H1 (cell line): ENCODE measurements at regions not wholly inside any gene's neighbourhood (a gene's known extent, or its start where the extent isn't known, plus 50 kb on each side); places are given as distances from the start of the nearest gene placed in this dataset.

Source experiments
- CTCF ChIP-seq, 3 experiments: IDR thresholded peaks; 1 replicate in 2 of 3; 2 replicates in 1 of 3; pipeline versions ENCODE4 v1.5.1 to v1.6.1; 2011; ENCODE audit warnings: low read length in 3 of 3, mild to moderate bottlenecking in 3 of 3, inconsistent platforms in 2 of 3, low read depth in 1 of 3, moderate library complexity in 1 of 3; ENCODE audit not compliant: insufficient read depth in 1 of 3; ENCODE audit errors: control extremely low read depth in 1 of 3
- EZH2 ChIP-seq: fragments of 200-600 bp; sonication (generic); IDR thresholded peaks from 2 replicates; pipeline ENCODE4 v1.7.1; 2012; ENCODE audit warnings: low read depth, mild to moderate bottlenecking, moderate library complexity, low read length, inconsistent platforms; ENCODE audit not compliant: severe bottlenecking

GRCh38 chr2:147133286-147133908, 711.4 kb upstream of the ACVR2A start:
- no peak for TF ChIP-seq CTCF (IDR thresholded peaks at IDR 0.05; ENCODE audit: control extremely low read depth in 1 of 3, insufficient read depth in 1 of 3, low read depth in 1 of 3, low read length in 3 of 3)
- TF ChIP-seq EZH2, result no peak
